ENCODE measurements at regions not wholly inside any gene's neighbourhood (a gene's known extent, or its start where the extent isn't known, plus 50 kb on each side); places are given as distances from the start of the nearest gene placed in this dataset.
A peak's percentile ranks its signal among the peaks of the same experiment; 100 is the strongest.
"Not testable (repeated sequence)": the region's sequence is repeated elsewhere in the genome, so short reads cannot be mapped to it uniquely, and the experiment has no call there.

DNA sequence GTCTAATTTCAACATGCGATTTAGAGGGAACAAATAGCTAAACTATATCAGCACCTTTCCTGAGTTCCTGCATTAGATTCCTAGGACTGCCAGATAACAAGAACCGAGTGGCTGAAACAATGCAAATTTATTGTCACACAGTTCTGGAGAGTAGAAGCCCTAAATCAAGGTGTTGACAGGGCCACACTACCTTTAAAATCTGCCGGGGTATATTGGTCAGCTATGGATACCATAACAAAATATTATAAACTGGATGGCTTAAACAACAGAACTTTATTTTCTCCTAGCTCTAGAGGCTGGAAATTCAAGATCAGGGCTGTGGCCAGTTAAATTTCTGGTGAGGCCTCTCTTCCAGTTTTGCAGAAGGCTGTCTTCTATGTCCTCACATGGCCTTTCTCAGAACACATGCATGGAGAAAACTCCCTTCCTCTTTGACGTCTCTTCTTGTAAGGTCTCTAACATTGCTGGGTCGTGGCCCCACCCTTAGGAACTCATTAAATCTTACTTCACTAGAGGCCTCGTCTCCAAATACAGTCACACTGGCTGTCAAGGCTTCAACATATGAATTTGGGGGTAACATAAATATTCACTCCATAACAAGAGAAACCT, 144.3 kb downstream of the FCRL5 start:
- no peak for DNase-seq

DNA sequence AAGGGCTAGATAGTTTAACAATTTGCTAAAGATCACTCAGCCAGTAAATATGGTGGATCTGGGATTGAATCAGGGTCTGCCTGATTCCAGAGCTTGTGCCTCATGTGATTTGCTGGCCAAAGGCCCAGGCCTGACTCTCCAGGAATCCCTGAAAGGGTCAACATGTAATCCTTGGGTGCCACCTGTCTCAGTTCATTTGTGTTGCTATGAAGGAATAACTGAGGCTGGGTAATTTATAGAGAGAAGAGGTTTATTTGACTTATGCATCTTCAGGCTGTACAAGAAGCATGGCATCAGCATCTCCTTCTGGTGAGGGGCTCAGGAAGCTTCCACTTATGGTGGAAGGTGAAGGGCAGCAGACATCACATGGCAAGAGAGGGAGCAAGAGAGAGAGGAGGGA, 144.9 kb downstream of the FCRL5 start:
- no peak for DNase-seq

DNA sequence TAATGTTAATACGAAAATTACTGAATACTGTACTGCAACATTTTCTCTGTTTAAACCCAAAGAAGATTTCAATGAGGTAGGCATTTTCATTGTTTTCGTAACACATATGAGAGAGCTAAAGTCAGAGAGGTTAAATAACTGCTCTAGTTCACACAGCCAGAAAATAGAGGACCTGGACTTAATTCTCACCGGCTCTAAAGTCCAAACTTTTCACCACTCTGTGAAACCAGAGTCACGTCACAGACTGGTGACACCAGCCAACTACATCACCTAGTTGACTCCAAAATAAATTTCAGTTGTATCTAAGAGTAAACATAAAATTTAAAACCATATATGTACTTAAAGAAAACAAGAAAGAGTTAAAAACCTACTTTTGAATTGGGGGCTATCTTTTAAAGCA, 146.7 kb downstream of the FCRL5 start:
- no peak for DNase-seq

DNA sequence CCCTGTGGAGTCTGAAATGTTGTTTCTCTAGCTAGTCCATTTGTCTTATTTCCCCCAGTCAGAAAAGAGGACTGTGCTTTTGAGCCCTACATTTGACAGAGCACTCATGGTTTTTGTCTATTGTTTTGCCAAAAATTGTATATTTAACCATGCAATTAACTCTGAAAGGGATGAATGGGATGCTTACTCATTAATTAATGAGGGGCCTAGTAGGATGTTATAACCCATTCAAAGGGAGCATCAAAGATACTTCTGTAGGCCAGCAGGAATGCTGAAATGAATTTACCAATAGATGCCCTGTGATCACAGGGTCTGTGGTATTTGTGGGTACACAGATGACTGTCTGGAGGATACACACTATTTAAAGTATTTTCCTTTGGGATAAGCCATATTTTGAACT, 147.7 kb downstream of the FCRL5 start:
- no peak for DNase-seq

DNA sequence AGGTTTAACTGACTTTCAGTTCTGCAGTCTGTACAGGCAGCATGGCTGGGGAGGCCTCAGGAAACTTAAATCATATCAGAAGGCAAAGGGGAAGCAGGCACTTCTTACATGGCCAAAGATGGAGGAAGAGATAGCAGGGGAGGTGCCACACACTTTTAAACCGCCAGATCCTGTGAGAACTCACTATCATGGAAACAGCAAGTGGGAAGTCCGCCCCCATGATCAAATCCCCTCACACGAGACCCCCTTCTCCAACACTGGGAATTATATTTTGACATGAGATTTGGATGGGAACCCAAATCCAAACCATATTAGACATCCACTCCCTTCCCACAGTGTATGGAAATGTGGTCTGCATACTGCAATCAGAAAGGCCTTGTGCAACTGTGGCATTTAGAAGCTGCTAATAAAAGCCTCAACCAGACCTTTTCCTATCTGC, 148.2 kb downstream of the FCRL5 start:
- DNase-seq, result no peak

DNA sequence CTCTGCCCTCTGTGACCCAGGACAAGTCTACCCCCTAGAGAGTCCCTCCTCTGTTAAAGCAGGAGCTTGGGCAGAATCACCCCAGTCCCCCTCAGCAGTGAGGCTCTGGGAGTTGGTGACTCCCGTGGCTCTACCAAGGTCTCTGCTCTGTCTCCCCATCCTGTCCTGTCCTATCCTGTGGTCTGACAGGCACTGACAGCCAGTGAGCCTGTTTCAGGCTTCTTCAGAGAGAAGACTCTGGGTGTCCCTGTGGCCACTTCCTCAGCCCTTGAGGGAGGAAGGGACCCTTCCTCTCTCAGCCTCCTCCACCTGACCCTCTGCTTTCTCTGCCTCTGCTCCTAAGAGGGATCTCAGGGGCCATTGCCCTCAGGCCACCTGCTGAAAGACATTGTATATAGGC, 148.7 kb downstream of the FCRL5 start:
- DNase-seq, result no peak

DNA sequence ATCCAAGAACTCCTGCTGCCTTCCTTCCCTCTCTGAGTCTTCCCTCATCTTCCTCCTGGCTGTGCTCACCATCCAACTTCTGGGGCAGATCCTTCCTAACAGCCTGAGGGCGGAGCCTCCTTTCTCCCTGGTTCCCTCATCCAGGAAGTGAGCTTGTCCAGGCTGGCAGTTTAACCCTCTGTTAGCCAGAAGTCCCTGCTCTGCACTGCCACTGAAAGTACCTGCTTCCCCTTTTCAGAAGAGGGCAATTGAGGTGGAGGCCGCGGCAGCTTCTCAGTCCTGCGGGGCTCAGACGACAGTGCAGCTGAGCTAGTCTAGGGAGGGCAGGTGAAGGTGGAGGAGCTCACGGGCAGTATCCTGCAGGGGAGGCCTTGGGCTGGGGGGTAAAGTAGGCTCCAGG, 149.1 kb downstream of the FCRL5 start:
- peak; percentile 14 for DNase-seq

DNA sequence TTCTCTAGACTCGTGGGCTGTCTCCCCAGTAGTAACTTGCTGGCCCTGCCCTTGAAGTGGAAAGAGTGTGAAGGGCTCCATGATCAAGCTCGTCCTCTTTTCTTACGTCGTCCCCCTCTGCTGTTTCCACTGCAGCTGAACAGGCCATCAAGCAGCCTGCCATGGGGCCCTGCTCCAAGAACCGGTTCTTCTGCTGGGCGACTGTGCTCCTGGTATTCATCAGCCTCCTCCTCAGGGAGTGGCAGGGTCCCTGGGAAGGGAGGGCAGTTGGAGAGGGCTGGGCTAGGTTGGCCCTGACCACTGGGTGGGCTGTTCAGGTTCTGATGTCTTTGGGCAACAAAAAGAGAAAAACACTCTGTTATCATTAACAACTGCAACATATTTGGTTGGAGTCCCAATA, 151.5 kb downstream of the FCRL5 start:
- DNase-seq, result no peak

DNA sequence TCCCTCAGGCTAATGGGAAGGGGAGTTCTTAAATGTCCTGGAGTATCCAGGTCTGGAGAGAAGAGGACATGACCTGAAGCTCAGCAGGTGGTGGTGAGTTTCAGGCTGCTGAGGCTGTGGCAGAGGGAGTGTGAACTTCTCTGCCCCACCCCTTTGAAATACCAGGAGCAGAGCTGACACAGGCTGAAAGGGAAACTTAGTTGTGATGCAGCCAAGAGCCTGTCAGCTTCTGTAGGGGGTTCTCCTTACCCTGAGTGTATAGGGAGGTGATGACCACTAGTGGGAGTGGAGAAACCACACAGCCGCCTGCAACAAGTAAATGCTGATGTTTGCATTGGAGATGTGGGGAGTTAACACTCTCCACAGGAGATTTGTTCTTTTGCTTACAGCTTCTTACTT, 152.3 kb downstream of the FCRL5 start:
- DNase-seq, result peak; percentile 7

DNA sequence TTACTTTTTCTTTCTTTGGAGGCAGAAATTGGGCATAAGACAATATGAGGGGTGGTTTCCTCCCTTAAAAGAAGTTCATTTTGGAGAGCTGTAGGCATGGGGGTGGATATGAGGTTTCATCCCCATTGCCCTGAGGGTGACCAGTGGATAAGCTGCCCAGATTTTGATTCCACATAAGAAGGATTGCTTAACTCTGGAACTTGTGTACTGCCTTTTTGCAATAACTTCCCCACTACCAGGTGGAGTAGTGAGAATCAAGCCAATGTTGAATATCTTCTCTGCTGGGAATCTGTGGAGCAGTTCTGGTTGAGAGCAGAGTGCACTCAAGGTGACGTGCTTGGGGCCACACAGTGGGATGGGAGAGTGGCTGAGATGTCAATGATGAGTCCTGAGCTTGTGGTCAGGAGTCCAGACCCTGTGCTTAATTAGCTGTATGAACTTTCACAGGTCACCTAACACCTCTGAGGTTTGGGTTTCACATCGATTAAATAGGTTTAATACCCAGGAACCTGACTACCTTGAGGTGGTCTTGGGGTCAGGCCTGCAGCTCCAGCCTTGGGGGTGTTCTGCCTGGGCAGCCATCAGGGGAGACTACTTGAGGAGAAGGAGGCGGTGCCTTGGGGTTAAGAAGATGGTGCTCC, 152.9 kb downstream of the FCRL5 start:
- DNase-seq, result no peak

DNA sequence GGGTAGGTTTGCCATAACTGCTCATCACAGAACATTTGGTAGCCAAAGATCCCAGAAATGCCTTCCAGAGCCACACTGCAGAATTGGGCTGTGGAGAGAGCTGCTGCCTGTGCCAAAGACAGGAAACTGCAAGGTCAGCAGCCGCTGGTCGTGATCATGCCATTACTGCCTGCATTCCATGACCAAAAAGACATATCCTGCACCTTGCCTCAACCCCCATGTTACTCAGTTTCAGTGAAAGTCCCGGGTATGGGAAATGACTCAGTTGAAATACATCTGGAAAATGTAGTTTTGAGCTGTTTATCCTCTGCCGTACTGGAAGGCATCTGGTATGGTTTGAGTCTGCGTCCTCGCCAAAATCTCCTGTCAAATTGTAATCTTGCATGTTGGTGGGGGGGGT, 161.7 kb downstream of the FCRL5 start:
- peak; percentile 91 for DNase-seq

DNA sequence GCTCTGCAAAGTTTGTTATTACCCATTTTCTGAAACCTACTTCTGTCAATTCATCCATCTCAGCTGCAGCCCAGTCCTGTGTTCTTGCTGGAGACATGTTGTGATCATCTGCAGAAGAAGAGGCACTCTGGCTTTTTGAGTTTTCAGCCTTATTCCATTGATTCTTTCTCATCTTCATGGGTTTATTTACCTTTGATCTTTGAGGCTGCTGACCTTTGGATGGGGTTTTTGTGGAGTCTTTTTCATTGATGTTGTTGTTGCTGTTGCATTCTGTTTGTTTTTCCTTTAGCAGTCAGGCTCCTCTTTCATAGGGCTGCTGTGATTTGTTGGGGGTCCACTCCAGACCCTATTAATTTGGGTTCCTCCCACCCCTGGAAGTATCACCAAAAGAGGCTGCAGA, 164.3 kb downstream of the FCRL5 start:
- DNase-seq, result no peak

DNA sequence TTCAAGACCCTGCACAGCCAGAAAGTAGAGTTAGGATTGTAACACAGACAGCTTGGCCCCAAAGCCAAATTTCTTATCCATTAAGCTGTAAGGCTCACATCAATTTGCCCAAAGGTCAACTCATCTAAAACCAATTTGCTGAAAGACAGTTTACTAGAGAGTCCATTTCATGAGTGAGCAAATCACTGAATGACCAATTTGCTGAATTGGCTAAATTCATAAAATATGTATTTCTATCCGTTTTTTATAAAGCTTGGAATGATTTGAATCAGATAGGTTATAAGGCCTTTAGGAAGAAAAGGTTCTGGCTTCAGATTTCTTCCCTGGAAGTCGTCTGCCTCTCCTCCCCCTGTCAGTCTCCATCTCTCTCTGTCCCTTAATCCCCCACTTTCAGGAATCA, 168.1 kb downstream of the FCRL5 start:
- DNase-seq, result no peak

DNA sequence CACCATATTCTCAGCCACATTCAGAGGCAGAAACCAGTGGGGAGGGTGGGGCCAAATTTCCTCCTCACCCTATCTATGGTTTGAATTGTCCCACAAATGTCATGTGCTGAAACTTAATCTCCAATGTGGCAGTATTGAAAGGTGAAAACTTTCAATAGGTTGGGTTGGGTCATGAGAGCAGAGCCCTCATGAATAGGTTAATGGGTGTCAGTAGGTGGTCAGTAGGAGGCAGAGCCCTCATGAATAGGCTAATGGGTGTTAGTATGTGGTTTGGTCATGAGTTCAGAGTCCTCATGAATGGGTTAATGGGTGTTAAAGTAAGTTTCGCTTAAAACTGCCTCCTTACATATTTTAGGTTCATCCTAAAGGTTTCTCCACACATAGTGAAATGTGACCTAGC, 170.0 kb downstream of the FCRL5 start:
- DNase-seq, result no peak

DNA sequence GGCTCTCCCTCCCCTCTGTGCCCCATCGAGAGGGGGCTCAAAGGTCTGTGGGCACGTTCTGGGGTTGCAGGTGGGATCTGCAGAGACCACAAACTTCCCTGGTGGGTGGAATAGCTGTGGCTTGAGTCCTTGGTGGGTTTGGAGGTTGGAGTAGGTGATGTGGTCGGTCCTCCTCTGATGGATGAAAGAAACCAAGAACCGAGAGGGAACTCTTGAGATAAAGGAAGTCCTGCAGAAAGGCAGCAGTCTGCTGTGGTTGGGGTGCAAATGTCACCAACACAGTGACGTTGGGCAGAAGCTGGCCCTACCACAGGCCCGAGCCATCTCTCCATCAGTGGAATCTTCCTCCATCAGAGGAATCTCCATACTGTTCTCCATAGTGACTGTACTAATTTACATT, 171.8 kb downstream of the FCRL5 start:
- DNase-seq, result no peak

DNA sequence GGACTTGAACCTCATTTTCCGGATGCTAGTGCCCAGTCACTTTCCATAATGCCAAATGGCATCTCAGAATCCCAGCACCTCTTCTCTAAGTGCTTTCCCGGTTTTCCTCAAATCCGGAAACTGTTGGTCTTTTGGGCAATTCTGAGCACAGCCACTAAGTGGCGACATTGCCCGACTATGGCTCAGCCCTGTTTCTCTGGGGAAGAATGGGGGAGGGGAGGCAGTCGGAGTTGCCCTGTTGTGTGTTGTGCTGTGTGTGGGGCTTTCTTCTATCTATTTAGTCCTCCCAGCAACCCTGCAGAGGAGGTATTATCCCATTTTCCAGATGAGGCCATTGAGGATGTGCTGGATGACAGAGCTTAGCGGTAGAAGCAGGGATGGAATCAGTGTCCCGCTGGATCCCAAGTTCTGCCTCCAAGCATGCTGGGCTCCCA, 175.0 kb downstream of the FCRL5 start:
- peak; percentile 55 for DNase-seq

DNA sequence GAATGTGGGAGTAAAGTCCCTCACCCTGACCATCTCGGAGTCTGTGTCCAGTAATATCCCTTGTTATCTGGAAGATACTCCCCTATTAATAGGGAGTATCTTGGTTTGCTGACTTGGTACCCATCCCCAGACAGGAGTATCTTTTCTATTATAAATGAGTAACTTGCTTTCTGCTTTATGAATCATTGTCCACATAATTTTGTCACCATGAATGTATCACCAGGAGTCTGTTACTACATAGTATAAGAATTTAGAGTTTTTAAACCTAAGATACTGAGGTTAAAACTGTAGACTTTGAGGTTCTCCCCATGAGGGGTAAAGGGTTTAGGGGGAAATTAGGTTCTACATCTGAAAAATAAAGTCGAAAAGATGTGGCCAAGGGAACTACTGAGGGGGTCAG, 175.6 kb downstream of the FCRL5 start:
- no peak for DNase-seq

DNA sequence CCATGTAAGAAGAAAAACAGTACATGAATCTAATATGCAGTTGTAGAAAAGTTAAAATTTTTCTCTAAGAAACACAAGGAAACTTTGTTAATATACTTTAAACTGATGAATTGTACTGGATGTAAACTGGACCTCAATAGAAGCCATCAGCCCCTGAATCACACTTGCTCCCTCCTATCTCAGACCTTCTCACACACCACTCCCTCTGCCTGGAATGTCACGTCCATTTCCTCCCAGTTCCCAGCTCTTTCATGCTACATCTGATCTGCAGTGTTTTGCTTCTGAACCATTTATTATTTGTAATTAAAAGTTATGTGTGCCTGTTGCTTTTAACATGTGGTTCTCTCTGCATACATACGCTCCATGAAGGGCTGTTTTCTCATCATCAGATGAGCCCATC, 180.0 kb downstream of the FCRL5 start:
- not testable (repeated sequence) for DNase-seq

DNA sequence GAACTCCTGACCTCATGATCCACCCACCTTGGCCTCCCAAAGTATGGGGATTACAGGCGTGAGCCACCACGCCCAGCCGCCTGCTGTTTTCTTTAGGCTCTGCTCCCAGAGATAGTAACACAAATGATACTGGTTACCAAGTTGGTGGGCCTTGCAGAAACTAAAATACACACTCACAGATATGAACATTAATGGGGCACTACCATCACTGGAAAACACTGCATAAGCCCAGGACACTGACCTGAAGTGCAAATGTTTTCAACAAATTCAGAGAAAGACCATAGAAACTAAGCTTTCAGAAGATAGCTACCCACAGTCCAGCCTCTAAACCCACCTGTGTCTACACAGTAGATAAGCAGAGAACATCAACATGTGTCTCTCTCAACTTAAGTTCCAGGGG, 180.5 kb downstream of the FCRL5 start:
- no peak for DNase-seq

DNA sequence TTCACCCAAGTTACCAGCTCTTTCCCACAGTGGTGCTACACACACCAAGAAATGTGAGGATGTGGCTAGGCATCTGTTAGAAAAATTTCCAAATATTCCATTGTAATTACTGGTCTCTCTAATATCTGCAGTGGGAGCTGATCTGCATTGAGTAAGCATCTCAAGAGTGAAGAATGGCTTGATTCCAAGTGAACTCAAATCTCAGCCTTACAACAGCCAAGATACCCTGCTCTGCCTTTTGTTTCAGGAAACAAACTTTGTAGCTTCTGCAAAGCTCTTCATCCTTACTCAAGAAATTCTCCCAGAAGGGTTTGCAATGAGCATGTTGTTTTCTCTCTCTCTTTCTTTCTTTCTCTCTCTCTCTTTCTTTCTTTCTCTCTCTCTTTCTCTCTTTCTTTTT, 181.1 kb downstream of the FCRL5 start:
- no peak for DNase-seq

DNA sequence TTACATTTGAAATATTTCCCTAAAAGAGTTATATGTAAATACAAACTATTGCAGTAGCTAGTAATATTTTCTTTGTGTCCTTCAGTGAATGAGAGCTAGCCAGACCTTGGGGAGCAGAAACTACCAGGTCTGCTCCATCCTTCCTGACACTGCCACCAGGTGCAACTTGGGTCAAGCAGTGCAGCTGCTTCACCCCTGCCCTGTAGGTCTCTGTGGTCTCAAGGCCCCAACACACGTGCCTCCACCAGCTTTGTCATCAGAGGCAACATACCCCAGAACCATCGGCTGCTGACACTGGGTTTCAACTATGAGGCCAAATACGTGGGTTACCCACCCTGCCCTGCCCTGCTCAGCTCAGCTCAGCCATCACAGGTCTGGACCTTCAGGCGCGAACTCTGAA, 181.6 kb downstream of the FCRL5 start:
- no peak for DNase-seq

DNA sequence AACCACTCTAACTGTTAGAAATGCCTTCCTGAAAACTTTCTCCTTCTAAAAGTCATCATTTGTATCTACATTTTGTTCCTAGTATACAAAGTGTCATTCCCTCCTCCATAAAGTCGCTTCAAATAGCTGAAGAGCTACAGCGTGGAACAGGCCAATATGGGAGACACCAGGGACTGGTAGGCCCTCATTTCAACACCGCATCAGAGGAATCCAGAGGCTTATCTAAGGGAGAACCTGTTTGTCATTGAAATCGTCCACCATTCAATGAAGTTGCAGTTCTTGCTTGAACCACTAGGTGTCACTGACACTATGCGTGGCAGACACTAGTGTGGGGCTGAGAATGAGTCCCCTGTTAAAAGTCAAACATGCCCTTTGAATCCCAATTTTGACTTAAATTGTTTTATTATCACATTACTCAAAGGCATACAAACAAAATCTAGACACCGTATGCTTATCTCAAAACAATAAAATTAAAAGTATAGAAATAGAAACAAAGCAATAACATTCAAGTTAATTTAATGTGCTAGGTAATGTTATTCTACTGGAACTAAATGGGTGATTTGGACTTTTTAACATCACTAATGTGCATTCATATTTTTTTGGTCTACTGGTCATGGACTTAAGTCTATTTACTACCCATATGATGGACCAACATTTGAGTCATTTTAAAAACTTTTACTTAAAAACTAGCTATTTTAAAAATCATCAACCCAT, 182.3 kb downstream of the FCRL5 start:
- peak; percentile 55 for DNase-seq

DNA sequence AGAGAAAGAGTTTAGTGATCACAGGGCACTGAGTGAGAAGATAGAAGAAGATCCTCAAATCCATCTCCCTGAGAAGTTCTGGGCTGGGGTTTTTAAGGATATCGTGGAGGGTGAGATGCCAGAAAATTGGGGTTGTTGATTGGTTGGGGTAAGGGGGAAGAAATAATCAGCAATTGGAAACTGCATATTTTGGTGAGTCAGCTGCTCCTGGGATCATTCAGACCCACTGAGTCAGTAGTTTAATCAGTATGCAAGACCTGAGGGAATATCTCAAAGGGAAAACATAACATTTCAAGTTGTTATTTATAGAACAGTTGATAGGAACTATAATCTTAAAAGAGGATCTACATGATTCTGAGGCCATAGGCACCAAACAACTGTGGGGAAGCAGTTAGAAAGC, 183.4 kb downstream of the FCRL5 start:
- DNase-seq, result not testable (repeated sequence)

DNA sequence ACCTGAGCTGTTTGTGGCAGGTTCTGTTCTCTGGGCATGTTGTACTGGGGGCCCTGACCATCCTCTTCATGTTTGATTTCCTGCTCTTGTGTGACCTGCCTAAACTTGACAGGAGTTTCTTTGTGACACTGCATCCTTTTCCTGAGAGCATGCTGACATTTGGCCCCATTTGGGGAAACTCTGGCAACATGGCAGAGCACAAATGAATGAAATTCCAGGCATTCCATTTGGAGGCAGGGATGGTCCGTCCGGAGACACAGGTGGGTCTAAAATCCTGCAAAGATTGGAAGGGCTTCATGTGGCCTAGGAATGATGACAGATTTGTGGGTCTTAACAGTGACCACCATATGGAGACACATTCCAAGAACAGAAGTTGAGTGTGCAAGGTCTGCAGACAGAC, 184.0 kb downstream of the FCRL5 start:
- no peak for DNase-seq
